GM19463 (cell line): ENCODE measurements at regions not wholly inside any gene's neighbourhood (a gene's known extent, or its start where the extent isn't known, plus 50 kb on each side); places are given as distances from the start of the nearest gene placed in this dataset.
"Not testable (repeated sequence)": the region's sequence is repeated elsewhere in the genome, so short reads cannot be mapped to it uniquely, and the experiment has no call there.

Experiments used
- ATAC-seq: cut with Tn5 transposase; IDR thresholded peaks from one replicate; pipeline ENCODE4 v1.9.1; 2021; ENCODE audit warnings: mild to moderate bottlenecking, moderate library complexity; ENCODE audit not compliant: unreplicated experiment

DNA sequence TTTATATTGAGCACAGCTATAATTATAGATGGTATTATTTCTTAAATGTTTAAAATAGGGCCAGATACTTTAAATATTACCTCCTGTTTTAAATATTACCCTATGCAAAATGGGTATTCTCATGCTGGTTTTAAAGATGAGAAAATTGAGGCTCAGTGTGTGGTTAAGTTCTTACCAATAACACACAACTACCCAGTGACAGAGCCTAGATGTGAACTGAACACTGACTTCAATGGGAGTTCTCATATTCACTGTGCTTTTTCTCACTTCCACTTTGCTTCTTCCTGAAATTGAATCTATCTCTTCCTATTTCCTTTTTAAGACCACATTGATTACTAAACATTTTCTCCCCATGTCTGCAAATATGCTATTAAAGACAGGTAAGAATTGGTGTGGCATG lies 135.8 kb upstream of the TUSC1 start:
- no peak for ATAC-seq

DNA sequence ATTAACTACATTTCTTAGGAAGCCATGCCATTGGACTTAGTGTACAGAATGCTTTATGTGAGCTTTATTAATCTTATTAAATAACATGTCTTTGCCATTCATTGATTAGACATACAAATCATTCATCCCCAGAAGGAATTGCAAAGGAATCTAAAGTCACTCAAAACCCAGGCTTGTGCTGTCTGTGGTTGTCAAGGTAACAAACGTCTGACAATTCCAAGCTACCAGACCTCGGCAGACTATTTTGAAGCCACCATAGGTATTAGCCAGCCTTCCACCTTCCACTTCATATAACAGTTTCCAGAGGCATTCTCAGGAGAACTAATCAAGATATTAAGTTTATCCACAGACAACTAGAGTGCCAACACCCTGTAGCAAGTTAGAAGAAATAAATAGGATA lies 135.2 kb upstream of the TUSC1 start:
- no peak for ATAC-seq

DNA sequence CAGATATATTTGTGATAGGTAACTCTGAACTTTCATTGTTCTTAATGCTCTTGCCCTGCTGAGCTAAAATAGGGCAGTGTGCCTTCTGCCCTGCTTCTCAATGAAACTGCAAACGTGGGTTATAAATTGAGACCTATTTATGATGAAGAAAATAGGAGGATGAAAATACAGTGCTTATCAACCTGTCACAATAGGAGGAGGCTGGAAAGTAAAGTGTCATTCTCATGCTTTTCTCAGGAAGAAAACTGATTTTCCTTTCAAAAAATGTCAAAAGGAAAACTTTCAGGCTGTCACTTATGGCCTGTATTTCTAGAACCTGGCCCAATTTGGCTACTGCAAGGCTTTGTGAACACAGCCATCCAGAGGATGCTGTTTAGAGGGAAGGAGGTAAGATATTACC lies 130.3 kb upstream of the TUSC1 start:
- ATAC-seq = no peak

DNA sequence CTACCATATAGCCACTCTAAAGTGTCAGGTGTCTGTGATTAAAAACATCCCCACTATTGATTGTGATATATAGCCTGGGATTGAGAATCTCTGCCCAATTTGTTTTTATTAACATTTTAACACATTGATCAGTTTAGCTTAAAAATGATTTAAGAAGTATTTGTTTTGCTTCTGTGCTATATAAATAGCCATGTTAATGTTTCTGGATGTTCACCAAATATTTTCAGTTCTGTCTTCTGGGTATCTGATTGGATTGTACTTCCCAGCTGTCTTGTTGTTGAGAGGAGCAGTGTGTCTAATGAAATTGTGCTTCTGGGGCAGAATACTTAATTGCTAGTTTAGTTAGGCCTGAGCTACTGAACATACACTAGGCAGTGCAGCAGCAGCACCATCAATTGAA lies 126.6 kb upstream of the TUSC1 start:
- no peak for ATAC-seq

DNA sequence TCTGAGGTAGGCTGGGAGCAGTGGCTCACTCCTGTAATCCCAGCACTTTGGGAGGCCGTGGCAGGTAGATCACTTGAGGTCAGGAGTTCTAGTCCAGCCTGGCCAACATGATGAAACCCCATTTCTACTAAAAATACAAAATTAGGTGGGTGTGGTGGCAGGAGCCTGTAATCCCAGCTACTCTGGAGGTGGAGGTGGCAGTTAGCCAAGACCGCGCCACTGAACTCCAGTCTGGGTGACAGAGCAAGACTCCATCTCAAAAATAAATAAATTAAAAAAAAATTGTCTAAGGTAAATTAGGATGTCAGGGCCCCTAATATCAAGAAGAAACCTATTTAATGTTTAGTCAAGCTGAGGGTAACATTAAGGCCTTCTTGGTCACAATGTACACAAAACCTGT lies 123.7 kb upstream of the TUSC1 start:
- not testable (repeated sequence) for ATAC-seq

DNA sequence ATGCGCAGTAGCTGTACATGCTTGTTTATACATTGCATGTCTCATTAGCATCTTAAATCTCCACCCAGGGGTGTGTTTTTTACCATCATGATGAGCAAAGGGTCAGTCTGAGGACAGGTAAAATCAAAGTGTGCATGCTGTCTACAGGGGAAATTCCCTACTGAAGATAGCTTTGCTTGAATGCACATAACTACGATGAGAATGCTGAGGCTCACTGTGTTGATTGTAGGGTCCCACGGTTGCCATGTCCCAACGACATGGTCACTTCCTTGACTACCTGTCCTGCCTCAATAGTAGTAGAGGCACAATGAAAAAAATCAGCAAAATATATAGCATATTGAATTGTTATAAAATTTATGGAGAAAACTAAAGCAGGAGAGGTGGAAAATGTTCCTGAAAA lies 95.6 kb upstream of the TUSC1 start:
- no peak for ATAC-seq

DNA sequence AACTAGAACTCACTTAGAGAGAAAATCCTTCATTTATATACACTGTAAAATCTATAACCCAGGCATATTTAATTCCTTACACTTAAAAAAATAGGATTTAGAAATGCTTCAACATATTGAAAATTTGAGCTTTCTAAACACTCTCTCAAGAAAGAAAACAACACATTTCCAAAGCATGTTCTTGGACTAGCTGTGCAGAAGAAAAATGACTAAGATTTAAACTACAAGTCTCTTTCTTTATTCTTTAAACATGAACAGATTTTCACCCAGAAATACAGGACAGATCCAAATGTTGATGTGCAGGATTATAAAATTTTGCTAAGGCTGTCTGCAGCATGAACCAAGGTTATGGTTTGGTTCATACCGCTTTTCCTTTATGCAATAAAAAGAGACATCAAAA lies 77.7 kb upstream of the TUSC1 start:
- no peak for ATAC-seq

DNA sequence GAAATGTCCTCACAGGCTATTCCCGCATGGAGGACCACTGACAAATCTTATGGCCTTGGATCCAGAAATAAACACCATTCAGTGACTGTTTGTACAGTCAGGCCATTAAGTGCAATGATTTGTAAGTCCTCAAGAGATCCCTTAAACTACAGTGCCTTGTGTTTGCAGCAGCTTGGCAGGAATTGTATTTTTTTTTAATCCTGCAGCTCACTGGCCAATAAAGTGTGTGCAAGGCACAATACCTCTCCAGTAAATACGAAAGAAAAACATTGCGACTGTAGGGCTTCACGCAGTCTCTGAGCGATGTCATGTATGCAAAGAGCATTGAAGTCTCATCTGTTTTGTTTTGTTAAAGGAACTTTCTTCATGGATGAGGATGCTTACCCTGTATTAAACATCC lies 74.2 kb upstream of the TUSC1 start:
- no peak for ATAC-seq

DNA sequence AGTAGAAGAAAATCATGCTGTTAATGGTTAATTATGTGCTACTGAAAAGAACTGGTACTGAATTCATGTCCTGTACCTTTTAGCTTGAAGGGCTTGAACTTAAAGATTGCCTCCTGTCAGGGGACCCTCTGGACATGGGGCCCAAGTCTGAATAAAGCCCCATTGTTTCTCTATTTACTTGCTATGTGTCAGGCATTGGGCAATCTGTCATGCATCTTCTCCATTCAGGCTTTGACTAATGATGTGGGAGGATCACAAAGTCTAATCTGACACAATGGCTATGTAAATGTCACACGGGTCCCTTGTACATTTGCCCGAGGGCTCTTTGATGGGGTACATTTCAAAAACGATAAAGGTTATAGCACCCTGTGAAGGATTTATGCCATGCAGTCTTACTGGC lies 64.0 kb upstream of the TUSC1 start:
- no peak for ATAC-seq

DNA sequence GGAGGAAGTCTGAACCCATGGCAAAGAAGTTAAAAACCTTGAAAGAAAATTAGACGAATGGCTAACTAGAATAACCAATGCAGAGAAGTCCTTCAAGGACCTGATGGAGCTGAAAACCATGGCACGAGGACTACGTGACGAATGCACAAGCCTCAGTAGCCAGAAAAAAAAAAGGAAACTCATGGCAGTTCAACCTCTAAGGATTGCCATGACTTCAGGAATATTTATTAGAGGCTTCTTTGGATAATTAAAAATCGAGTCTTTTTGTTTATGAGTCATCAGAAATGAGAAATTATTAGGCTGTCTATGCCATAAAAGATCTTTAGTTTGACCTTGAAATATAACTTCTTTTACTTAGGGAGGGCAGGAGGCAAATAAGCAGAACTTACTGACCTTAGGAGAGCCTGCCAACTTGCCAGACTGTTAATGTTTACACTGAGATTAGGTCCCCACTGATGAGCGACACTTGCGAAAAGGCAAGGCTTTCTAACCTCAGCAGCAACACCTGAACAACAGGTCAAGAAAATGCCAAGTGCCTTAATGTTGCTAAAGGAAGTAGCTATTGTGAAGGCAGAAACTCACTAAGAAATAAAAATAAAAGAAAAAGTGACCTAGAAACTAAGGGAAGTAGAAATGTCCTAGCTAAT lies 55.2 kb upstream of the TUSC1 start:
- no peak for ATAC-seq

DNA sequence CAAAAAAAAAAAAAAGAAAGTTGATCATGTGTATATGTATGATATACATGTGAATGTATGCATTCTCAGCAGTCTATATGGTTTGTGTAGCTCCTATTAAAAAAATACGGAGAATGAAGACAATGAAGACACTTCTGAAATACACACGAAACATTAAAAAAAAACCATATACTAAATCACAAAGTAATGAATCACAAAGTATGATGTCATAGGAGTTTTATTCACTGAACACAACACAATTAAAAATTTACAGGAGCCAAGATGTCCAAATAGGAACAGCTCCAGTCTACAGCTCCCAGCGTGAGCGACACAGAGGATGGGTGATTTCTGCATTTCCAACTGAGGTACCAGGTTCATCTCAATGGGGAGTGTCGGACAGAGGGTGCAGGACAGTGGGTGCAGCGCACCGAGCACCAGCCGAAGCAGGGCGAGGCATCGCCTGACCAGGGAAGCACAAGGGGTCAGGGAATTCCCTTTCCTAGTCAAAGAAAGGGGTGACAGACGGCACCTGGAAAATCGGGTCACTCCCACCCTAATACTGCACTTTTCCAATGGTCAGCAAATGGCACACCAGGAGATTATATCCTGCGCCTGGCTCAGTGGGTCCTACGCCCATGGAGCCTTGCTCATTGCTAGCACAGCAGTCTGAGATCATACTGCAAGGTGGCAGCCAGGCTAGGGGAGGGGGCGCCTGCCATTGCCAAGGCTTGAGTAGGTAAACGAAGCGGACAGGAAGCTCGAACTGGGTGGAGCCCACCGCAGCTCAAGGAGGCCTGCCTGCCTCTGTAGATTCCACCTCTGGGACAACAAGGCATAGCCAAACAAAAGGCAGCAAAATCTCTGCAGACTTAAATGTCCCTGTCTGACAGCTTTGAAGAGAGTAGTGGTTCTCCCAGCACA lies 53.9 kb upstream of the TUSC1 start:
- not testable (repeated sequence) for ATAC-seq
